ENCODE measurements at regions not wholly inside any gene's neighbourhood (a gene's known extent, or its start where the extent isn't known, plus 50 kb on each side); places are given as distances from the start of the nearest gene placed in this dataset.

DNA sequence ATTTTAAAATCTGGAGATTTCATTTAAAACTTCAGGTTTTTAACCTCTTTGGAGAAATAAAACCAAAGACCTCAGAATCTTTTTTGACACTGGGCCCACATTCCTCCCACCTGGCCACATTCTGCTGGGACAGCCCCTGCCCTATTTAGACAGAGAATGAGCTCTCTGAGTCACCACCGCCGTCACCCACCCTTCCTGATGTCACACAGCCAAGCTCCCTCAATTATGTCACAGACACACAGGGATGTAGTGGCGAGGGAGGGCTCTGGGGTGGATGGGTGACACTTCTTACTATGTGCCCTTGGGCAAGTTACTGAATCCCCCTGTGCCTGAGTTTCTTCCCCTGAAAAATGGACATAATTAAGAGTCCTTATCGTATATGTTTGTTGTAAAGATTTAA is 162.6 kb downstream of the RAB11FIP2 start:
- POLR2A ChIA-PET: no interaction called here

More for the DNA sequence above, 162.6 kb downstream of the RAB11FIP2 start:
- Histone ChIP-seq H3K9me2 (ENCODE audit: insufficient read depth) (no peaks in the 10 kb centered on the region), H3K9ac (ENCODE audit: low read length) (no peak overlapping the region), H3K4me2 (ENCODE audit: low read length) (no peak overlapping the region), H3K9me3 (ENCODE audit: control insufficient read depth in 1 of 2, insufficient read depth in 1 of 2, low read depth in 1 of 2, low read length in 2 of 2) (no peaks in the 10 kb centered on the region), H3K27me3 (ENCODE audit: insufficient read depth, low read length) (peaks cover 53% of the 10 kb centered on the region), H3K4me3 (replicated peaks in 1 of 2; ENCODE audit: low read depth in 1 of 2, low read length in 2 of 2) (no peak overlapping the region), H3K27ac (ENCODE audit: low read depth, low read length) (no peak overlapping the region), H3K79me2 (ENCODE audit: insufficient read depth, low read length) (no peaks in the 10 kb centered on the region), H4K20me1 (ENCODE audit: insufficient read depth) (no peaks in the 10 kb centered on the region), H2AFZ (ENCODE audit: low read depth, low read length, poor library complexity, severe bottlenecking) (no peak overlapping the region), H3K36me3 (ENCODE audit: control insufficient read depth in 1 of 2, insufficient read depth in 2 of 2, low read length in 2 of 2) (no peaks in the 10 kb centered on the region), H3K4me1 (ENCODE audit: control insufficient read depth in 1 of 2, insufficient read depth in 2 of 2, low read length in 2 of 2) (no peaks in the 10 kb centered on the region)
- ChIA-PET CTCF (no interaction called here), RAD21 (ENCODE audit: low non-redundant PET in 1 of 2, low total read pairs in 2 of 2, uncharacterized antibody in 2 of 2, unreplicated experiment in 2 of 2) (no interaction called here)
- no TSS peak for BruUV-seq (replicated peaks)
- intact Hi-C loops (cut with micrococcal nuclease): no loop called here
- DNase-seq (ENCODE audit: low read depth, low spot score) (no peak), ATAC-seq (no peak)
- TF ChIP-seq CEBPB (IDR thresholded peaks at IDR 0.05; ENCODE audit: low read depth): no peak
- TF ChIP-seq POLR2AphosphoS5 (IDR thresholded peaks at IDR 0.05; ENCODE audit: low read depth, low read length): no peak
- TF ChIP-seq EZH2 (IDR thresholded peaks at IDR 0.05): no peak
- TF ChIP-seq ELF1 (IDR thresholded peaks at IDR 0.05; ENCODE audit: borderline replicate concordance, low read depth): no peak
- no peak for TF ChIP-seq EGR1 (IDR thresholded peaks at IDR 0.05; ENCODE audit: low read depth)
- no peak for TF ChIP-seq EZH2phosphoT487 (IDR thresholded peaks at IDR 0.05; ENCODE audit: borderline replicate concordance)
- no peak for TF ChIP-seq POLR2A (IDR thresholded peaks at IDR 0.05; ENCODE audit: borderline replicate concordance, extremely low read depth, insufficient read depth, insufficient read length)
- TF ChIP-seq, protein P1, sequence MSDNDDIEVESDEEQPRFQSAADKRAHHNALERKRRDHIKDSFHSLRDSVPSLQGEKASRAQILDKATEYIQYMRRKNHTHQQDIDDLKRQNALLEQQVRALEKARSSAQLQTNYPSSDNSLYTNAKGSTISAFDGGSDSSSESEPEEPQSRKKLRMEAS (IDR thresholded peaks at IDR 0.05): no peak
- TF ChIP-seq TCF7L2 (IDR thresholded peaks at IDR 0.05; ENCODE audit: borderline replicate concordance, extremely low read depth, insufficient read depth, insufficient read length): no peak
- TF ChIP-seq, protein P2, sequence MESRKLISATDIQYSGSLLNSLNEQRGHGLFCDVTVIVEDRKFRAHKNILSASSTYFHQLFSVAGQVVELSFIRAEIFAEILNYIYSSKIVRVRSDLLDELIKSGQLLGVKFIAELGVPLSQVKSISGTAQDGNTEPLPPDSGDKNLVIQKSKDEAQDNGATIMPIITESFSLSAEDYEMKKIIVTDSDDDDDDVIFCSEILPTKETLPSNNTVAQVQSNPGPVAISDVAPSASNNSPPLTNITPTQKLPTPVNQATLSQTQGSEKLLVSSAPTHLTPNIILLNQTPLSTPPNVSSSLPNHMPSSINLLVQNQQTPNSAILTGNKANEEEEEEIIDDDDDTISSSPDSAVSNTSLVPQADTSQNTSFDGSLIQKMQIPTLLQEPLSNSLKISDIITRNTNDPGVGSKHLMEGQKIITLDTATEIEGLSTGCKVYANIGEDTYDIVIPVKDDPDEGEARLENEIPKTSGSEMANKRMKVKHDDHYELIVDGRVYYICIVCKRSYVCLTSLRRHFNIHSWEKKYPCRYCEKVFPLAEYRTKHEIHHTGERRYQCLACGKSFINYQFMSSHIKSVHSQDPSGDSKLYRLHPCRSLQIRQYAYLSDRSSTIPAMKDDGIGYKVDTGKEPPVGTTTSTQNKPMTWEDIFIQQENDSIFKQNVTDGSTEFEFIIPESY (IDR thresholded peaks at IDR 0.05; ENCODE audit: extremely low read depth, insufficient replicate concordance, low read length): no peak
- no peak for TF ChIP-seq SIN3A (IDR thresholded peaks at IDR 0.05; ENCODE audit: low read depth)
- TF ChIP-seq, protein P3, sequence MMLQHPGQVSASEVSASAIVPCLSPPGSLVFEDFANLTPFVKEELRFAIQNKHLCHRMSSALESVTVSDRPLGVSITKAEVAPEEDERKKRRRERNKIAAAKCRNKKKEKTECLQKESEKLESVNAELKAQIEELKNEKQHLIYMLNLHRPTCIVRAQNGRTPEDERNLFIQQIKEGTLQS (IDR thresholded peaks at IDR 0.05): no peak
- TF ChIP-seq YY1 (IDR thresholded peaks at IDR 0.05; ENCODE audit: extremely low read depth, insufficient replicate concordance, low read depth, low read length): no peak
- TF ChIP-seq JUND (IDR thresholded peaks at IDR 0.05): no peak
- TF ChIP-seq ZFX (IDR thresholded peaks at IDR 0.05): no peak
- no peak for TF ChIP-seq RAD21 (IDR thresholded peaks at IDR 0.05; ENCODE audit: low read depth)
- TF ChIP-seq, protein P4, sequence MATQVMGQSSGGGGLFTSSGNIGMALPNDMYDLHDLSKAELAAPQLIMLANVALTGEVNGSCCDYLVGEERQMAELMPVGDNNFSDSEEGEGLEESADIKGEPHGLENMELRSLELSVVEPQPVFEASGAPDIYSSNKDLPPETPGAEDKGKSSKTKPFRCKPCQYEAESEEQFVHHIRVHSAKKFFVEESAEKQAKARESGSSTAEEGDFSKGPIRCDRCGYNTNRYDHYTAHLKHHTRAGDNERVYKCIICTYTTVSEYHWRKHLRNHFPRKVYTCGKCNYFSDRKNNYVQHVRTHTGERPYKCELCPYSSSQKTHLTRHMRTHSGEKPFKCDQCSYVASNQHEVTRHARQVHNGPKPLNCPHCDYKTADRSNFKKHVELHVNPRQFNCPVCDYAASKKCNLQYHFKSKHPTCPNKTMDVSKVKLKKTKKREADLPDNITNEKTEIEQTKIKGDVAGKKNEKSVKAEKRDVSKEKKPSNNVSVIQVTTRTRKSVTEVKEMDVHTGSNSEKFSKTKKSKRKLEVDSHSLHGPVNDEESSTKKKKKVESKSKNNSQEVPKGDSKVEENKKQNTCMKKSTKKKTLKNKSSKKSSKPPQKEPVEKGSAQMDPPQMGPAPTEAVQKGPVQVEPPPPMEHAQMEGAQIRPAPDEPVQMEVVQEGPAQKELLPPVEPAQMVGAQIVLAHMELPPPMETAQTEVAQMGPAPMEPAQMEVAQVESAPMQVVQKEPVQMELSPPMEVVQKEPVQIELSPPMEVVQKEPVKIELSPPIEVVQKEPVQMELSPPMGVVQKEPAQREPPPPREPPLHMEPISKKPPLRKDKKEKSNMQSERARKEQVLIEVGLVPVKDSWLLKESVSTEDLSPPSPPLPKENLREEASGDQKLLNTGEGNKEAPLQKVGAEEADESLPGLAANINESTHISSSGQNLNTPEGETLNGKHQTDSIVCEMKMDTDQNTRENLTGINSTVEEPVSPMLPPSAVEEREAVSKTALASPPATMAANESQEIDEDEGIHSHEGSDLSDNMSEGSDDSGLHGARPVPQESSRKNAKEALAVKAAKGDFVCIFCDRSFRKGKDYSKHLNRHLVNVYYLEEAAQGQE (IDR thresholded peaks at IDR 0.05; ENCODE audit: low read depth): no peak
- no peak for TF ChIP-seq SRF (IDR thresholded peaks at IDR 0.05; ENCODE audit: low read depth)
- TF ChIP-seq ZNF274 (IDR thresholded peaks at IDR 0.05; ENCODE audit: low read depth, low read length): no peak
- TF ChIP-seq CBX3 (IDR thresholded peaks at IDR 0.05; ENCODE audit: low read depth): no peak
